Neural progenitor cell (in vitro differentiated cells): ENCODE measurements at regions not wholly inside any gene's neighbourhood (a gene's known extent, or its start where the extent isn't known, plus 50 kb on each side); places are given as distances from the start of the nearest gene placed in this dataset.

Source experiments
- CTCF ChIP-seq: fragments of 200-600 bp; sonication (generic); IDR thresholded peaks from 2 replicates; pipeline ENCODE4 v1.5.1; 2017; ENCODE audit warnings: antibody characterized with exemption, mild to moderate bottlenecking
- EZH2 ChIP-seq: fragments of 200-600 bp; sonication (generic); IDR thresholded peaks from 2 replicates; pipeline ENCODE4 v1.6.1; 2017; ENCODE audit warnings: antibody characterized with exemption, mild to moderate bottlenecking, moderate library complexity
- EZH2phosphoT487 ChIP-seq: fragments of 200-600 bp; sonication (generic); IDR thresholded peaks from 2 replicates; pipeline ENCODE4 v1.6.1; 2017; ENCODE audit warnings: antibody characterized with exemption

GRCh38 chr5:162801235-162801634 lies 636.2 kb upstream of the CCNG1 start:
- TF ChIP-seq CTCF (no peak), EZH2 (no peak), EZH2phosphoT487 (no peak)
